CD4-positive, alpha-beta T cell (primary cell): ENCODE measurements at regions not wholly inside any gene's neighbourhood (a gene's known extent, or its start where the extent isn't known, plus 50 kb on each side); places are given as distances from the start of the nearest gene placed in this dataset.

Experiments used
- ATAC-seq: fragments of 200-7000 bp; cut with Tn5 transposase; one replicate; pipeline ENCODE4 v1.10.0; 2022; ENCODE audit warnings: mild to moderate bottlenecking; ENCODE audit not compliant: poor library complexity
- CTCF ChIA-PET: fragments of 350-600 bp; sonication (Branson Sonifier 250); formaldehyde crosslinking; loops from one replicate; lab custom pipeline; 2021; ENCODE audit warnings: antibody characterized with exemption, inconsistent platforms; lab: Charles Lee
- POLR2A ChIA-PET: fragments of 350-600 bp; sonication (Branson Sonifier 250); formaldehyde crosslinking; loops from one replicate; lab custom pipeline; 2021; ENCODE audit warnings: antibody characterized with exemption, inconsistent platforms; lab: Charles Lee
- DNase-seq, 14 experiments: peaks; one replicate each; pipeline ENCODE4 v3.0.0-alpha.2; 2013 to 2020; ENCODE audit warnings: mixed read lengths in 2 of 14
- H3K27ac ChIP-seq, 2 donors: one replicate each; pipeline versions ENCODE4 v1.5.1 to v1.7.0; 2013; ENCODE audit warnings: low read length in 2 of 2, low read depth in 1 of 2, mild to moderate bottlenecking in 1 of 2
- H3K27me3 ChIP-seq, 2 experiments: 1 replicate in 1 of 2; 2 replicates in 1 of 2; pipeline versions ENCODE4 v1.6.1 to v1.7.0; 2013; ENCODE audit warnings: low read length in 2 of 2, control low read depth in 1 of 2, mild to moderate bottlenecking in 1 of 2, moderate library complexity in 1 of 2; ENCODE audit not compliant: insufficient read depth in 2 of 2, control insufficient read depth in 1 of 2
- H3K36me3 ChIP-seq: one replicate; pipeline ENCODE4 v1.6.1; 2013; ENCODE audit warnings: low read length, control low read depth; ENCODE audit not compliant: insufficient read depth
- H3K4me1 ChIP-seq: one replicate; pipeline ENCODE4 v1.6.1; 2013; ENCODE audit warnings: low read length, control low read depth; ENCODE audit not compliant: insufficient read depth
- H3K4me3 ChIP-seq: one replicate; pipeline ENCODE4 v1.5.1; 2013; ENCODE audit warnings: mild to moderate bottlenecking, low read length, moderate library complexity
- H3K9me3 ChIP-seq, 2 experiments: 1 replicate in 1 of 2; 2 replicates in 1 of 2; pipeline versions ENCODE4 v1.6.1 to v1.7.0; 2013; ENCODE audit warnings: low read length in 2 of 2, mild to moderate bottlenecking in 2 of 2, control low read depth in 1 of 2, moderate library complexity in 1 of 2; ENCODE audit not compliant: control insufficient read depth in 1 of 2, insufficient read depth in 1 of 2
- H3K27ac Mint-ChIP-seq: one replicate; pipeline ENCODE4 v1.8.0; 2020; ENCODE audit warnings: mixed read lengths
- H3K27me3 Mint-ChIP-seq: one replicate; pipeline ENCODE4 v1.8.0; 2021; ENCODE audit warnings: mixed read lengths
- H3K36me3 Mint-ChIP-seq: one replicate; pipeline ENCODE4 v1.8.0; 2021; ENCODE audit warnings: low read depth, mixed read lengths
- H3K4me1 Mint-ChIP-seq: one replicate; pipeline ENCODE4 v1.8.0; 2021; ENCODE audit warnings: low read depth, mixed read lengths
- H3K4me3 Mint-ChIP-seq: one replicate; pipeline ENCODE4 v1.8.0; 2020; ENCODE audit warnings: mild to moderate bottlenecking, mixed read lengths
- H3K9me3 Mint-ChIP-seq: one replicate; pipeline ENCODE4 v1.8.0; 2020; ENCODE audit warnings: mixed read lengths
- CTCF ChIP-seq: fragments of 200-600 bp; IDR thresholded peaks from one replicate; pipeline ENCODE4 v1.8.0; 2022; ENCODE audit warnings: antibody characterized with exemption, mild to moderate bottlenecking
- intact Hi-C, 2 experiments: fragments of 100-400 bp; cut with DNase I in 1 of 2; cut with micrococcal nuclease in 1 of 2; formaldehyde crosslinking; loops; one replicate each; pipeline versions ENCODE4 v1.15.1 to v1.9.0; 2023 to 2025; cut with DNase I, micrococcal nuclease

DNA sequence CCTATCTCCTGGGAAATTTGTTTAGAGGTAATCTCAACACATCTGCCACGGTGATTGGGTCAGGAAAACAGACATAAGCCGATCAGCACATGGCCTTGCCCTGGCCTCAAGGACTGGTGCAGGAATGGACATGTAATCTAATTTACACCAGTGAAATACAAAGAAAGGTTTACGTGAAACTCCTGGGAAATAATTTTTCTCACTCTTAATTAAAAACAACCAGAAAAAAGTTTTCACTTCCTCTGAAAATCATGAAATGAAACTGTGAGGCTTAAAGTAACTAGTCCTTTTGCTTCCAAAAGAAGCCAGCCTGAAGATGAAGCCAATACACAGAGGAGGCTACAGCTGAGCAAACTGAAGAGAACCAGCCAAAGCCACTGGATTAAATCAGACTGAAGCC is 154.1 kb upstream of the FAM241A start:
- intact Hi-C loops, result no loop called here
- H3K4me3 Mint-ChIP-seq, result no peak overlapping the region
- H3K4me1 Mint-ChIP-seq, result no peaks in the 10 kb centered on the region
- H3K36me3 Mint-ChIP-seq, result no peaks in the 10 kb centered on the region
- no peak for TF ChIP-seq CTCF
- POLR2A ChIA-PET, result no interaction called here
- no peaks in the 10 kb centered on the region for H3K4me1 ChIP-seq
- H3K9me3 ChIP-seq, result no peaks in the 10 kb centered on the region
- CTCF ChIA-PET, result no interaction called here
- no peaks in the 10 kb centered on the region for H3K9me3 Mint-ChIP-seq
- ATAC-seq (no peak), DNase-seq (peak in 1 of 14 experiments; percentile 1)
- H3K27me3 ChIP-seq, result peaks cover 0 to 5% of the 10 kb centered on the region in 2 experiments
- no peak overlapping the region for H3K27ac Mint-ChIP-seq
- peaks cover 35% of the 10 kb centered on the region for H3K27me3 Mint-ChIP-seq
- no peaks in the 10 kb centered on the region for H3K36me3 ChIP-seq
- H3K4me3 ChIP-seq, result no peak overlapping the region
- H3K27ac ChIP-seq, result no peak overlapping the region

DNA sequence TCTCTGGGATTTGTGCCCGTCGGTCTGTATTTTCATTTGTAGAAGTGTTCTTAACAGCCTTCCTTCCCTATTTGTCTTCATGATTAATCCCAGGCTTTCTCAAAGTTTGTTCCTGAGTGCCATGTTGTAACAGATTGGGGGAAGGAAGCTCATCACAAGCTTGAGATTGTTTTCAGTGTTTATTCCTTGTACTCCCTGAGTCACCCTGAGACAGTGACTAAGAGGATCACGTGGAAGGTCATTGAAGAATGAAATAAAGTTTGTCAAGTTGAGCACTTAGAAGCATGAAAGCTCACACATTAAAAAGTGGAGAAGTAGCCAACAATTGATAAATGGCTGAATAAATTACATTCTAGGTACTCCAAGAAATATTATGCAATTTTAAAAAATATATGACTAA is 153.5 kb upstream of the FAM241A start:
- Mint-ChIP-seq H3K4me1 (no peaks in the 10 kb centered on the region), H3K4me3 (no peak overlapping the region), H3K27me3 (peaks cover 40% of the 10 kb centered on the region), H3K9me3 (no peaks in the 10 kb centered on the region), H3K27ac (no peak overlapping the region), H3K36me3 (no peaks in the 10 kb centered on the region)
- CTCF ChIA-PET, result no interaction called here
- no peak overlapping the region for H3K27ac ChIP-seq
- H3K36me3 ChIP-seq, result no peaks in the 10 kb centered on the region
- peak in 2 of 14 experiments; percentile 44 to 64 for DNase-seq
- no peak for ATAC-seq
- H3K27me3 ChIP-seq, result peaks cover 0 to 5% of the 10 kb centered on the region in 2 experiments
- TF ChIP-seq CTCF, result no peak
- POLR2A ChIA-PET, result no interaction called here
- no peak overlapping the region for H3K4me3 ChIP-seq
- no peaks in the 10 kb centered on the region for H3K9me3 ChIP-seq
- intact Hi-C loops, result no loop called here
- H3K4me1 ChIP-seq, result no peaks in the 10 kb centered on the region

DNA sequence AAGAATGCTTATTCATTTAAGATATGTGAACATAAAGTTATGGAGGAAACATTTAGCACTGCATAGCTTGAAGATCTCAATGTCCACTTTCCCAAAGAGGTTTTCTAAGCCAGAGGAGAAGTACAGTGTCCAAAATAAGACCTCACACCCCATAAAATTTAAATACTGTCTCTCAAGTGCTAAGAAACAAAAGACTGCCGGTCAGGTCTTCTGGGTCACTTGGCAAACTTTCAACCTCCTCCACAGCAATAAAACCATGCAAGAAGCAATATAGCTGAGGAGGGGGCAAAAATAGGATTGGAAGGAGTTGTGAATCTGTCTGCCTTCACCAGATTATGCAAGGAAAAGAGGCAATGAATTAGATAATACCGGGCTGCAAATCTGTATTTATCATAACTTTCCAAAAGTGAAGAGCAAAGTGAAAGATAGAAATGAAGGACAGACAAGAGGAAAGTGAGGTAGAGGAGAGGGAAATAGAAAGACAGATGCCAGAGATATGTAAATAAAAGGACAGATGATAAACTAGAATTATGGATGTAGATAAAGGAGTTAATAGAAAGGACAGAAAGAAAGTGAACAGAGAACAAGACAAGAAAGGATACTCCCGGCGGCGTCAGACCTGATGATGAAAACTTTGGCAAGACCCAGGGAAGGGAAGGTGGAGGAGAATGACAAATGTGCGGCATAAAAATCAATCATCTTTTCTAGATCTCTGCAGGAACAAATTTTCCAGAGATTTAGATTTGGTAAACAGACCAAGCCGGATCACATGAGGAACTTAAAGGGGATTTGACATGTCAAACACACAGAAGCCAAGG is 152.7 kb upstream of the FAM241A start:
- Mint-ChIP-seq H3K27me3 (peaks cover 34% of the 10 kb centered on the region), H3K4me3 (no peak overlapping the region), H3K36me3 (no peaks in the 10 kb centered on the region), H3K4me1 (no peaks in the 10 kb centered on the region), H3K27ac (no peak overlapping the region), H3K9me3 (no peaks in the 10 kb centered on the region)
- no peak for ATAC-seq
- no peak for TF ChIP-seq CTCF
- Histone ChIP-seq H3K36me3 (no peaks in the 10 kb centered on the region), H3K9me3 (no peaks in the 10 kb centered on the region), H3K27ac (no peak overlapping the region), H3K4me3 (no peak overlapping the region), H3K27me3 (peaks cover 0 to 5% of the 10 kb centered on the region in 2 experiments), H3K4me1 (no peaks in the 10 kb centered on the region)
- intact Hi-C loops, result no loop called here
- POLR2A ChIA-PET, result no interaction called here
- CTCF ChIA-PET, result no interaction called here
- no peak for DNase-seq
